CD14-positive monocyte (primary cell): ENCODE measurements at regions not wholly inside any gene's neighbourhood (a gene's known extent, or its start where the extent isn't known, plus 50 kb on each side); places are given as distances from the start of the nearest gene placed in this dataset.

Experiments used
- DNase-seq, 3 donors: peaks; one replicate each; pipeline ENCODE4 v3.0.0-alpha.2; 2011 to 2022
- H2AFZ ChIP-seq: 2 replicates; pipeline ENCODE4 v1.6.0; 2012; ENCODE audit warnings: mild to moderate bottlenecking, low read depth, low read length, inconsistent platforms; ENCODE audit not compliant: insufficient read depth, poor library complexity, severe bottlenecking
- H3K27ac ChIP-seq, 2 donors: 1 replicate in 1 of 2; 2 replicates in 1 of 2; pipeline ENCODE4 v1.5.1; 2012 to 2013; ENCODE audit warnings: low read length in 2 of 2, control low read depth in 1 of 2, inconsistent platforms in 1 of 2, low read depth in 1 of 2, mild to moderate bottlenecking in 1 of 2
- H3K27me3 ChIP-seq, 2 donors: one replicate each; pipeline versions ENCODE4 v1.6.0 to v1.6.1; 2011 to 2013; ENCODE audit warnings: low read length in 2 of 2; ENCODE audit not compliant: control insufficient read depth in 2 of 2, insufficient read depth in 2 of 2
- H3K36me3 ChIP-seq, 2 donors: replicated peaks in 1 of 2; 1 replicate in 1 of 2; 2 replicates in 1 of 2; pipeline versions ENCODE4 v1.5.1 to v1.6.1; 2012 to 2013; ENCODE audit warnings: low read length in 2 of 2, control low read depth in 1 of 2, inconsistent platforms in 1 of 2, mild to moderate bottlenecking in 1 of 2; ENCODE audit not compliant: insufficient read depth in 2 of 2, control insufficient read depth in 1 of 2
- H3K4me1 ChIP-seq, 2 donors: 1 replicate in 1 of 2; 2 replicates in 1 of 2; pipeline versions ENCODE4 v1.5.1 to v1.6.1; 2012 to 2013; ENCODE audit warnings: low read length in 2 of 2, control low read depth in 1 of 2, inconsistent platforms in 1 of 2, mild to moderate bottlenecking in 1 of 2, moderate library complexity in 1 of 2; ENCODE audit not compliant: insufficient read depth in 2 of 2, control insufficient read depth in 1 of 2
- H3K4me2 ChIP-seq: replicated peaks from 2 replicates; pipeline ENCODE3; 2012; ENCODE audit warnings: low read length, moderate library complexity, mild to moderate bottlenecking; ENCODE audit not compliant: poor library complexity, severe bottlenecking; ENCODE audit errors: extremely low read depth
- H3K4me3 ChIP-seq, 3 experiments: fragments of 200-600 bp in 1 of 3; sonication (generic) in 1 of 3; replicated peaks in 1 of 3; 1 replicate in 2 of 3; 2 replicates in 1 of 3; pipeline ENCODE4 v1.5.1; 2011 to 2013; ENCODE audit warnings: low read length in 3 of 3, mild to moderate bottlenecking in 3 of 3, control low read depth in 2 of 3, low read depth in 2 of 3, inconsistent platforms in 1 of 3, moderate library complexity in 1 of 3
- H3K79me2 ChIP-seq: 2 replicates; pipeline ENCODE4 v1.6.0; 2012; ENCODE audit warnings: mild to moderate bottlenecking, control low read depth, inconsistent platforms, low read length, moderate library complexity; ENCODE audit not compliant: insufficient read depth
- H3K9ac ChIP-seq: 2 replicates; pipeline ENCODE4 v1.6.0; 2017; ENCODE audit warnings: low read length, mild to moderate bottlenecking; ENCODE audit not compliant: insufficient read depth, poor library complexity, severe bottlenecking
- H3K9me3 ChIP-seq, 2 donors: replicated peaks in 1 of 2; 1 replicate in 1 of 2; 2 replicates in 1 of 2; pipeline versions ENCODE4 v1.5.1 to v1.6.1; 2012 to 2013; ENCODE audit warnings: low read length in 2 of 2, control low read depth in 1 of 2; ENCODE audit not compliant: control insufficient read depth in 1 of 2, insufficient read depth in 1 of 2
- H4K20me1 ChIP-seq: 2 replicates; pipeline ENCODE4 v1.6.0; 2012; ENCODE audit warnings: mild to moderate bottlenecking, low read length, control low read depth, moderate library complexity; ENCODE audit not compliant: insufficient read depth
- H3K27ac Mint-ChIP-seq, 7 donors: one replicate each; pipeline ENCODE4 v1.8.0; 2020; ENCODE audit warnings: mild to moderate bottlenecking in 7 of 7, mixed read lengths in 7 of 7, moderate library complexity in 6 of 7, inconsistent platforms in 2 of 7
- H3K27me3 Mint-ChIP-seq, 3 donors: one replicate each; pipeline ENCODE4 v1.8.0; 2021 to 2022; ENCODE audit warnings: low read depth in 3 of 3, mild to moderate bottlenecking in 3 of 3, mixed read lengths in 3 of 3, moderate library complexity in 3 of 3, inconsistent platforms in 1 of 3
- H3K36me3 Mint-ChIP-seq, 2 donors: one replicate each; pipeline ENCODE4 v1.8.0; 2020; ENCODE audit warnings: mixed read lengths in 2 of 2, inconsistent platforms in 1 of 2, mild to moderate bottlenecking in 1 of 2
- H3K4me1 Mint-ChIP-seq: one replicate; pipeline ENCODE4 v1.8.0; 2020; ENCODE audit warnings: mild to moderate bottlenecking, mixed read lengths
- H3K4me3 Mint-ChIP-seq, 2 donors: one replicate each; pipeline ENCODE4 v1.8.0; 2020; ENCODE audit warnings: mild to moderate bottlenecking in 2 of 2, mixed read lengths in 2 of 2, moderate library complexity in 1 of 2
- H3K9me3 Mint-ChIP-seq, 7 donors: one replicate each; pipeline ENCODE4 v1.8.0; 2020 to 2022; ENCODE audit warnings: mixed read lengths in 7 of 7, mild to moderate bottlenecking in 6 of 7, moderate library complexity in 6 of 7, inconsistent platforms in 2 of 7
- CTCF ChIP-seq: fragments of 200-600 bp; IDR thresholded peaks from one replicate; pipeline ENCODE4 v1.8.0; 2022; ENCODE audit warnings: antibody characterized with exemption, mild to moderate bottlenecking
- WGBS: methylation state at CpG from one replicate; pipeline ENCODE4 v1.1.5; 2013; ENCODE audit warnings: missing lambda C conversion rate; ENCODE audit not compliant: insufficient coverage; 5-methylcytosine and 5-hydroxymethylcytosine counted together
- intact Hi-C, 2 donors: fragments of 100-400 bp; cut with micrococcal nuclease; formaldehyde crosslinking; loops; one replicate each; pipeline versions ENCODE4 v1.15.0 to v1.15.1; 2023

DNA sequence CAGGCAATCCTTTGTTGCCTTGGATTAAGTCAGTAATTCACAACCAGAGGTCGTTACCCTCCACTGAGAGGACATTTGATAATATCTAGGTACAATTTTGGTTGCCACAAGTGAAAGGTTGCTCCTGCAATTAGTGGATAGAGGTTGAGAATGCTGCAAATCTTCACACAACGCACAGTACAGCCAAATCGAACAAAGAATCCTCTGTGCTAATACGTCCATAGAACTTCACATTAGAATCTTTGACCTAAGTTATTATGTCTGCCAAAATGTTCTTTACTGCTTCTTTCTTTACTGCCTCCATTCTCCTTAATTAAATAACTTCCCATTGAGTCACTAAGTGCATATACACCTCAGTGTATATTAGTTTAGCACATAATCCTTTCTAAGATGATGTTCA is 879.5 kb downstream of the TRIB2 start:
- no peak overlapping the region for H3K27ac Mint-ChIP-seq
- no peaks in the 10 kb centered on the region for H3K27me3 Mint-ChIP-seq
- H3K79me2 ChIP-seq: no peaks in the 10 kb centered on the region
- no peaks in the 10 kb centered on the region for H3K4me1 Mint-ChIP-seq
- peaks cover 0 to 9% (median 4%) of the 10 kb centered on the region in 7 donors for H3K9me3 Mint-ChIP-seq
- no peak overlapping the region for H3K4me3 ChIP-seq
- no peaks in the 10 kb centered on the region for H4K20me1 ChIP-seq
- H3K4me2 ChIP-seq: no peak overlapping the region
- no peak for TF ChIP-seq CTCF
- H3K36me3 ChIP-seq: no peaks in the 10 kb centered on the region
- H3K27me3 ChIP-seq: no peaks in the 10 kb centered on the region
- 77% methylated on average over 3 of the region's 4 CpGs for WGBS
- no peak overlapping the region for H3K9ac ChIP-seq
- peaks cover 7 to 10% of the 10 kb centered on the region in 2 donors for H3K9me3 ChIP-seq
- H3K27ac ChIP-seq: no peak overlapping the region
- DNase-seq: no peak
- H3K4me3 Mint-ChIP-seq: no peak overlapping the region
- intact Hi-C loops: no loop called here
- H3K4me1 ChIP-seq: no peaks in the 10 kb centered on the region
- no peaks in the 10 kb centered on the region for H3K36me3 Mint-ChIP-seq
- no peak overlapping the region for H2AFZ ChIP-seq

DNA sequence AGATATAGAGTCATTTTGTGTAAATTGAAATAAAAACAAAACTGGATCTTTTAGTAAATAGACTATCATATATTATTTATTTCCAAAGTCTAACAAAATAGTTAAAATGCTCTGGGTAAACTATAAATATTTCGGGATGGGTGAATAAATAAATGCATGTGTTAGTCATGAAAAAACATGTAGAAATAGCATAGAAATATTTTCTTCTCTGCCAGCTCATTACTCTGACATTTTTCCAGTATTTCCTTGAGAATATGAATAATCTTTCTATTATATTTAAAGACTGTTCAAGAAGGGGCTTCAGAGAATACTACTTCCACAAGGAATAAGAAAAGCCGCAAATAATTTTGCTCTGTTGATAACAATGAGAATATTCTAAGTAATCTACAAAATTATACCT is 880.4 kb downstream of the TRIB2 start:
- no CpG with 5 or more reads among the region's 2 CpGs for WGBS
- Histone ChIP-seq H3K4me2 (no peak overlapping the region), H3K9me3 (peaks cover 5 to 8% of the 10 kb centered on the region in 2 donors), H3K4me1 (no peaks in the 10 kb centered on the region), H3K36me3 (no peaks in the 10 kb centered on the region), H3K27ac (no peak overlapping the region), H3K9ac (no peak overlapping the region), H4K20me1 (no peaks in the 10 kb centered on the region), H2AFZ (no peak overlapping the region), H3K79me2 (no peaks in the 10 kb centered on the region), H3K4me3 (no peak overlapping the region), H3K27me3 (no peaks in the 10 kb centered on the region)
- no peaks in the 10 kb centered on the region for H3K4me1 Mint-ChIP-seq
- H3K4me3 Mint-ChIP-seq: no peak overlapping the region
- no peak for DNase-seq
- H3K36me3 Mint-ChIP-seq: no peaks in the 10 kb centered on the region
- H3K27ac Mint-ChIP-seq: no peak overlapping the region
- TF ChIP-seq CTCF: no peak
- intact Hi-C loops: no loop called here
- no peaks in the 10 kb centered on the region for H3K27me3 Mint-ChIP-seq
- H3K9me3 Mint-ChIP-seq: peaks cover 0 to 6% (median 2%) of the 10 kb centered on the region in 7 donors
